Peyer's patch (tissue), 4 donors: ENCODE measurements at regions not wholly inside any gene's neighbourhood (a gene's known extent, or its start where the extent isn't known, plus 50 kb on each side); places are given as distances from the start of the nearest gene placed in this dataset.

ENCODE experiments used
- POLR2A ChIP-seq, 2 donors: fragments of 450-650 bp; IDR thresholded peaks; one replicate each; pipeline ENCODE4 v1.5.1; 2017; ENCODE audit warnings: antibody characterized with exemption in 2 of 2, mild to moderate bottlenecking in 2 of 2, moderate library complexity in 2 of 2
- TF ChIP-seq, protein P1 (sequence below), 6 experiments: fragments of 450-650 bp in 4 of 6; fragments of 200-600 bp in 2 of 6; sonication (generic) in 1 of 6; IDR thresholded peaks; one replicate each; pipeline ENCODE4 v1.5.1; 2017 to 2019; ENCODE audit warnings: antibody characterized with exemption in 6 of 6, mild to moderate bottlenecking in 3 of 6, moderate library complexity in 1 of 6

- TF ChIP-seq, protein P1, sequence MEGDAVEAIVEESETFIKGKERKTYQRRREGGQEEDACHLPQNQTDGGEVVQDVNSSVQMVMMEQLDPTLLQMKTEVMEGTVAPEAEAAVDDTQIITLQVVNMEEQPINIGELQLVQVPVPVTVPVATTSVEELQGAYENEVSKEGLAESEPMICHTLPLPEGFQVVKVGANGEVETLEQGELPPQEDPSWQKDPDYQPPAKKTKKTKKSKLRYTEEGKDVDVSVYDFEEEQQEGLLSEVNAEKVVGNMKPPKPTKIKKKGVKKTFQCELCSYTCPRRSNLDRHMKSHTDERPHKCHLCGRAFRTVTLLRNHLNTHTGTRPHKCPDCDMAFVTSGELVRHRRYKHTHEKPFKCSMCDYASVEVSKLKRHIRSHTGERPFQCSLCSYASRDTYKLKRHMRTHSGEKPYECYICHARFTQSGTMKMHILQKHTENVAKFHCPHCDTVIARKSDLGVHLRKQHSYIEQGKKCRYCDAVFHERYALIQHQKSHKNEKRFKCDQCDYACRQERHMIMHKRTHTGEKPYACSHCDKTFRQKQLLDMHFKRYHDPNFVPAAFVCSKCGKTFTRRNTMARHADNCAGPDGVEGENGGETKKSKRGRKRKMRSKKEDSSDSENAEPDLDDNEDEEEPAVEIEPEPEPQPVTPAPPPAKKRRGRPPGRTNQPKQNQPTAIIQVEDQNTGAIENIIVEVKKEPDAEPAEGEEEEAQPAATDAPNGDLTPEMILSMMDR (IDR thresholded peaks at IDR 0.05): no peak
- TF ChIP-seq POLR2A (IDR thresholded peaks at IDR 0.05): no peak
Observed at GRCh38 chr7:88590963-88591362, 168.5 kb upstream of the ZNF804B start.
